Esophagus squamous epithelium (tissue), 4 donors: ENCODE measurements at regions not wholly inside any gene's neighbourhood (a gene's known extent, or its start where the extent isn't known, plus 50 kb on each side); places are given as distances from the start of the nearest gene placed in this dataset.

ENCODE experiments used
- CTCF ChIP-seq, 6 experiments: fragments of 450-650 bp in 4 of 6; fragments of 200-600 bp in 2 of 6; sonication (generic) in 2 of 6; IDR thresholded peaks; one replicate each; pipeline ENCODE4 v1.5.1; 2016 to 2019; ENCODE audit warnings: antibody characterized with exemption in 6 of 6, mild to moderate bottlenecking in 4 of 6, moderate library complexity in 4 of 6
- POLR2A ChIP-seq, 4 donors: fragments of 450-650 bp; IDR thresholded peaks; one replicate each; pipeline ENCODE4 v1.6.1; 2017; ENCODE audit warnings: antibody characterized with exemption in 4 of 4, mild to moderate bottlenecking in 4 of 4, moderate library complexity in 3 of 4

- TF ChIP-seq CTCF (IDR thresholded peaks at IDR 0.05) (no peak), POLR2A (IDR thresholded peaks at IDR 0.05) (no peak)
These were observed 442.9 kb upstream of the RAG2 start for GRCh38 chr11:37040921-37041320.
